WTC11 (cell line): ENCODE measurements at regions not wholly inside any gene's neighbourhood (a gene's known extent, or its start where the extent isn't known, plus 50 kb on each side); places are given as distances from the start of the nearest gene placed in this dataset.

Experiments
- ATAC-seq: fragments of 200-7000 bp; cut with Tn5 transposase; 2 replicates; pipeline ENCODE4 v1.10.0; 2021; ENCODE audit warnings: mild to moderate bottlenecking, moderate library complexity
- CTCF ChIA-PET: fragments of 300-600 bp; sonication (Branson Sonifier 250); formaldehyde crosslinking; loops from one replicate; lab custom pipeline; 2021; ENCODE audit warnings: antibody characterized with exemption; lab: Charles Lee
- POLR2A ChIA-PET: fragments of 350-600 bp; sonication (Branson Sonifier 250); formaldehyde crosslinking; loops from one replicate; lab custom pipeline; 2021; ENCODE audit warnings: antibody characterized with exemption; lab: Charles Lee
- DNase-seq: peaks from one replicate; pipeline ENCODE4 v3.0.0; 2021; ENCODE audit warnings: low spot score
- H3K27ac Mint-ChIP-seq: 2 replicates; pipeline ENCODE4 v1.8.0; 2021; ENCODE audit warnings: mixed read lengths
- H3K27me3 Mint-ChIP-seq: 2 replicates; pipeline ENCODE4 v1.8.0; 2021; ENCODE audit warnings: low read depth, mild to moderate bottlenecking, moderate library complexity, mixed read lengths
- H3K36me3 Mint-ChIP-seq: 2 replicates; pipeline ENCODE4 v1.8.0; 2021; ENCODE audit warnings: mixed read lengths
- H3K4me1 Mint-ChIP-seq: 2 replicates; pipeline ENCODE4 v1.8.0; 2022; ENCODE audit warnings: mixed read lengths
- H3K4me3 Mint-ChIP-seq: 2 replicates; pipeline ENCODE4 v1.8.0; 2021; ENCODE audit warnings: mild to moderate bottlenecking, moderate library complexity, mixed read lengths
- H3K9me3 Mint-ChIP-seq: 2 replicates; pipeline ENCODE4 v1.8.0; 2021; ENCODE audit warnings: mixed read lengths
- CBFB ChIP-seq: sonication (generic); formaldehyde crosslinking; IDR thresholded peaks from 2 replicates; pipeline ENCODE4 v1.8.1; 2022; ENCODE audit warnings: mild to moderate bottlenecking, low read depth, missing genetic modification reagents
- ETV6 ChIP-seq: sonication (generic); formaldehyde crosslinking; IDR thresholded peaks from 2 replicates; pipeline ENCODE4 v1.8.1; 2022; ENCODE audit warnings: mild to moderate bottlenecking, missing genetic modification reagents
- FOXK1 ChIP-seq: sonication (generic); formaldehyde crosslinking; IDR thresholded peaks from 2 replicates; pipeline ENCODE4 v1.8.0; 2022; ENCODE audit warnings: mild to moderate bottlenecking, moderate library complexity, missing genetic modification reagents
- GABPB1 ChIP-seq: sonication (generic); formaldehyde crosslinking; IDR thresholded peaks from 2 replicates; pipeline ENCODE4 v1.8.1; 2023; ENCODE audit warnings: mild to moderate bottlenecking, missing genetic modification reagents
- HMGA2 ChIP-seq: fragments of 250-450 bp; sonication (Bioruptor Pico); IDR thresholded peaks from 2 replicates; pipeline ENCODE4 v1.4.0; 2021; ENCODE audit warnings: mild to moderate bottlenecking, moderate library complexity
- JAZF1 ChIP-seq: fragments of 250-450 bp; sonication (Bioruptor Pico); IDR thresholded peaks from 2 replicates; pipeline ENCODE4 v1.9.0; 2021; ENCODE audit warnings: moderate library complexity, mild to moderate bottlenecking, inconsistent platforms
- KAT7 ChIP-seq: sonication (generic); formaldehyde crosslinking; IDR thresholded peaks from 2 replicates; pipeline ENCODE4 v1.8.1; 2023; ENCODE audit warnings: missing genetic modification reagents, mild to moderate bottlenecking, borderline replicate concordance
- NFYB ChIP-seq: sonication (generic); formaldehyde crosslinking; conservative IDR thresholded peaks from 2 replicates; pipeline ENCODE4 v1.8.0; 2022; ENCODE audit warnings: low read depth, missing genetic modification reagents
- NR1H2 ChIP-seq: sonication (generic); formaldehyde crosslinking; IDR thresholded peaks from 2 replicates; pipeline ENCODE4 v1.9.0; 2021; ENCODE audit warnings: mild to moderate bottlenecking, moderate library complexity, missing genetic modification reagents
- RELA ChIP-seq: sonication (generic); formaldehyde crosslinking; IDR thresholded peaks from 2 replicates; pipeline ENCODE4 v1.8.1; 2022; ENCODE audit warnings: missing genetic modification reagents, mild to moderate bottlenecking, borderline replicate concordance
- SMAD3 ChIP-seq: sonication (generic); formaldehyde crosslinking; IDR thresholded peaks from 2 replicates; pipeline ENCODE4 v1.8.0; 2022; ENCODE audit warnings: missing genetic modification reagents, mild to moderate bottlenecking, borderline replicate concordance
- SP1 ChIP-seq: sonication (generic); formaldehyde crosslinking; conservative IDR thresholded peaks from 2 replicates; pipeline ENCODE4 v1.8.1; 2022; ENCODE audit warnings: missing genetic modification reagents
- ZNF121 ChIP-seq: sonication (generic); formaldehyde crosslinking; IDR thresholded peaks from 2 replicates; pipeline ENCODE4 v1.8.0; 2023; ENCODE audit warnings: missing genetic modification reagents
- ZNF263 ChIP-seq: sonication (generic); formaldehyde crosslinking; IDR thresholded peaks from 2 replicates; pipeline ENCODE4 v1.8.1; 2022; ENCODE audit warnings: low read depth, mild to moderate bottlenecking, moderate library complexity, missing genetic modification reagents
- ZNF317 ChIP-seq: sonication (generic); formaldehyde crosslinking; IDR thresholded peaks from 2 replicates; pipeline ENCODE4 v1.8.1; 2023; ENCODE audit warnings: low read depth, mild to moderate bottlenecking, moderate library complexity, missing genetic modification reagents, borderline replicate concordance
- ZNF425 ChIP-seq: fragments of 250-450 bp; sonication (Bioruptor Pico); conservative IDR thresholded peaks from 2 replicates; pipeline ENCODE4 v1.9.0; 2021; ENCODE audit warnings: mild to moderate bottlenecking
- ZNF671 ChIP-seq: fragments of 250-450 bp; sonication (Bioruptor Pico); IDR thresholded peaks from 2 replicates; pipeline ENCODE4 v1.8.0; 2021; ENCODE audit warnings: mild to moderate bottlenecking
- TF ChIP-seq, protein P1 (sequence below): fragments of 250-450 bp; sonication (Bioruptor Pico); IDR thresholded peaks from 2 replicates; pipeline ENCODE4 v1.9.0; 2021; ENCODE audit warnings: mild to moderate bottlenecking
- TF ChIP-seq, protein P2 (sequence below): sonication (generic); formaldehyde crosslinking; IDR thresholded peaks from 2 replicates; pipeline ENCODE4 v1.8.1; 2022; ENCODE audit warnings: low read depth, missing genetic modification reagents, borderline replicate concordance
- TF ChIP-seq, protein P3 (sequence below): sonication (generic); formaldehyde crosslinking; IDR thresholded peaks from 2 replicates; pipeline ENCODE4 v1.8.1; 2022; ENCODE audit warnings: mild to moderate bottlenecking, moderate library complexity, missing genetic modification reagents
- TF ChIP-seq, protein P4 (sequence below): sonication (generic); formaldehyde crosslinking; conservative IDR thresholded peaks from 2 replicates; pipeline ENCODE4 v1.8.1; 2022; ENCODE audit warnings: mild to moderate bottlenecking, missing genetic modification reagents
- TF ChIP-seq, protein P5 (sequence below): sonication (generic); formaldehyde crosslinking; IDR thresholded peaks from 2 replicates; pipeline ENCODE4 v1.8.1; 2023; ENCODE audit warnings: mild to moderate bottlenecking, missing genetic modification reagents, borderline replicate concordance

DNA sequence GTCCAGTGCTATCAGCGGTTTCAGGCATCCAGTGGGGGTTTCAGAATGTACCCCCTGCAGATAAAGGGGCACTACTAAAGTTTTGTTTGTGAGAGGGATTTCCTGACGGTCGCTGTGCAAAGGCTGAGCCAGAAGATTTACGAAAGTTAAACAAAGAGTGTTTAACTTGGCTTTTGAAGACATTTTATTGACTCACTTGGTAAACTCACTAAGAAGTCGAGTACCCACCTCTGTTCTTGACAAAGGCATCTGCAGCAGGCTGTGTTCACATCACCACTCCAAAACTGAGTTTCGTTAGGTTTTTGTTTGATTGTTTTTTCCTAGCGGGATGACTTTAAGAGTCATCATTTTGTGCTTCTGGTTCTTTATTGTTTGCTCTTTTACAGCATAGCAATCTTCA is 143.9 kb upstream of the TBL1X start:
- H3K4me3 Mint-ChIP-seq: no peak overlapping the region
- peaks cover 22% of the 10 kb centered on the region for H3K4me1 Mint-ChIP-seq
- ChIA-PET POLR2A (no interaction called here), CTCF (no interaction called here)
- H3K27ac Mint-ChIP-seq: no peak overlapping the region
- no peak for TF ChIP-seq ZNF263 (CRISPR knock-in tag)
- no peak for TF ChIP-seq SP1 (CRISPR knock-in tag)
- no peak for TF ChIP-seq ZNF425 (CRISPR knock-in tag)
- TF ChIP-seq RELA (CRISPR knock-in tag): no peak
- no peak for TF ChIP-seq GABPB1 (CRISPR knock-in tag)
- no peak for TF ChIP-seq KAT7 (CRISPR knock-in tag)
- no peak for TF ChIP-seq ZNF121 (CRISPR knock-in tag)
- no peak for TF ChIP-seq NFYB
- ATAC-seq (no peak), DNase-seq (no peak)
- no peaks in the 10 kb centered on the region for H3K36me3 Mint-ChIP-seq
- H3K9me3 Mint-ChIP-seq: no peaks in the 10 kb centered on the region
- H3K27me3 Mint-ChIP-seq: no peaks in the 10 kb centered on the region

GRCh38 chrX:9324676-9325075 is 140.2 kb upstream of the TBL1X start:
- H3K4me3 Mint-ChIP-seq: no peak overlapping the region
- H3K36me3 Mint-ChIP-seq: no peaks in the 10 kb centered on the region
- POLR2A ChIA-PET: no interaction called here
- ATAC-seq (no peak), DNase-seq (no peak)
- H3K27me3 Mint-ChIP-seq: no peaks in the 10 kb centered on the region
- CTCF ChIA-PET: no interaction called here
- no peak overlapping the region for H3K27ac Mint-ChIP-seq
- 0 out of 2 replicates have a peak, but pooled peaks cover 4% of the 10 kb centered on the region for H3K9me3 Mint-ChIP-seq
- no peaks in the 10 kb centered on the region for H3K4me1 Mint-ChIP-seq
- no peak for TF ChIP-seq HMGA2 (CRISPR knock-in tag)

DNA sequence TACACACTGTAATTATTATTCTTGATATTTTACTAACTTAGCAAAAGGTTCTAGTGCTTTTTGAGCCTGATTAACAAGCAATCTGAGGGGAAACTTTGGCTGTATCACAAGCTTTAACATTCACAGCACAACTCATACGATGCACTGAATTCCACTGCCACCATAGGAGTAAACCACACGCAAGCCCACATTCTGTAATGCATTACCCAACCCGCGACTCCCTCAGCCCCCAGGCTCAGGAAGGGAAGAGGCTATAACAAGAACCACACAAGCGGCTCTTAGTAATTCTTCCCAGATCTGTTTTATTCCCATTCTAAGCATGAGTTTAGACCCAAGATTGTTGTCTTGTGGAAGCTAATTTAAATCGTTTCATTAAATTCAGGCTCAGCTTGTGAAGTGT is 138.5 kb upstream of the TBL1X start:
- no peak overlapping the region for H3K27ac Mint-ChIP-seq
- POLR2A ChIA-PET: no interaction called here
- TF ChIP-seq SMAD3: no peak
- TF ChIP-seq FOXK1 (CRISPR knock-in tag): no peak
- TF ChIP-seq, protein P1, sequence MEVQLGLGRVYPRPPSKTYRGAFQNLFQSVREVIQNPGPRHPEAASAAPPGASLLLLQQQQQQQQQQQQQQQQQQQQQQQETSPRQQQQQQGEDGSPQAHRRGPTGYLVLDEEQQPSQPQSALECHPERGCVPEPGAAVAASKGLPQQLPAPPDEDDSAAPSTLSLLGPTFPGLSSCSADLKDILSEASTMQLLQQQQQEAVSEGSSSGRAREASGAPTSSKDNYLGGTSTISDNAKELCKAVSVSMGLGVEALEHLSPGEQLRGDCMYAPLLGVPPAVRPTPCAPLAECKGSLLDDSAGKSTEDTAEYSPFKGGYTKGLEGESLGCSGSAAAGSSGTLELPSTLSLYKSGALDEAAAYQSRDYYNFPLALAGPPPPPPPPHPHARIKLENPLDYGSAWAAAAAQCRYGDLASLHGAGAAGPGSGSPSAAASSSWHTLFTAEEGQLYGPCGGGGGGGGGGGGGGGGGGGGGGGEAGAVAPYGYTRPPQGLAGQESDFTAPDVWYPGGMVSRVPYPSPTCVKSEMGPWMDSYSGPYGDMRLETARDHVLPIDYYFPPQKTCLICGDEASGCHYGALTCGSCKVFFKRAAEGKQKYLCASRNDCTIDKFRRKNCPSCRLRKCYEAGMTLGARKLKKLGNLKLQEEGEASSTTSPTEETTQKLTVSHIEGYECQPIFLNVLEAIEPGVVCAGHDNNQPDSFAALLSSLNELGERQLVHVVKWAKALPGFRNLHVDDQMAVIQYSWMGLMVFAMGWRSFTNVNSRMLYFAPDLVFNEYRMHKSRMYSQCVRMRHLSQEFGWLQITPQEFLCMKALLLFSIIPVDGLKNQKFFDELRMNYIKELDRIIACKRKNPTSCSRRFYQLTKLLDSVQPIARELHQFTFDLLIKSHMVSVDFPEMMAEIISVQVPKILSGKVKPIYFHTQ (CRISPR knock-in tag): no peak
- no peak for TF ChIP-seq RELA (CRISPR knock-in tag)
- TF ChIP-seq, protein P2, sequence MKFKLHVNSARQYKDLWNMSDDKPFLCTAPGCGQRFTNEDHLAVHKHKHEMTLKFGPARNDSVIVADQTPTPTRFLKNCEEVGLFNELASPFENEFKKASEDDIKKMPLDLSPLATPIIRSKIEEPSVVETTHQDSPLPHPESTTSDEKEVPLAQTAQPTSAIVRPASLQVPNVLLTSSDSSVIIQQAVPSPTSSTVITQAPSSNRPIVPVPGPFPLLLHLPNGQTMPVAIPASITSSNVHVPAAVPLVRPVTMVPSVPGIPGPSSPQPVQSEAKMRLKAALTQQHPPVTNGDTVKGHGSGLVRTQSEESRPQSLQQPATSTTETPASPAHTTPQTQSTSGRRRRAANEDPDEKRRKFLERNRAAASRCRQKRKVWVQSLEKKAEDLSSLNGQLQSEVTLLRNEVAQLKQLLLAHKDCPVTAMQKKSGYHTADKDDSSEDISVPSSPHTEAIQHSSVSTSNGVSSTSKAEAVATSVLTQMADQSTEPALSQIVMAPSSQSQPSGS (CRISPR knock-in tag): no peak
- TF ChIP-seq ZNF121 (CRISPR knock-in tag): no peak
- TF ChIP-seq, protein P3, sequence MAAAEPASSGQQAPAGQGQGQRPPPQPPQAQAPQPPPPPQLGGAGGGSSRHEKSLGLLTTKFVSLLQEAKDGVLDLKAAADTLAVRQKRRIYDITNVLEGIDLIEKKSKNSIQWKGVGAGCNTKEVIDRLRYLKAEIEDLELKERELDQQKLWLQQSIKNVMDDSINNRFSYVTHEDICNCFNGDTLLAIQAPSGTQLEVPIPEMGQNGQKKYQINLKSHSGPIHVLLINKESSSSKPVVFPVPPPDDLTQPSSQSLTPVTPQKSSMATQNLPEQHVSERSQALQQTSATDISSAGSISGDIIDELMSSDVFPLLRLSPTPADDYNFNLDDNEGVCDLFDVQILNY: no peak
- no peak for TF ChIP-seq CBFB (CRISPR knock-in tag)
- TF ChIP-seq NR1H2 (CRISPR knock-in tag): no peak
- TF ChIP-seq HMGA2 (CRISPR knock-in tag): no peak
- no peak for TF ChIP-seq ZNF671
- TF ChIP-seq, protein P4, sequence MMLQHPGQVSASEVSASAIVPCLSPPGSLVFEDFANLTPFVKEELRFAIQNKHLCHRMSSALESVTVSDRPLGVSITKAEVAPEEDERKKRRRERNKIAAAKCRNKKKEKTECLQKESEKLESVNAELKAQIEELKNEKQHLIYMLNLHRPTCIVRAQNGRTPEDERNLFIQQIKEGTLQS: no peak
- TF ChIP-seq, protein P5, sequence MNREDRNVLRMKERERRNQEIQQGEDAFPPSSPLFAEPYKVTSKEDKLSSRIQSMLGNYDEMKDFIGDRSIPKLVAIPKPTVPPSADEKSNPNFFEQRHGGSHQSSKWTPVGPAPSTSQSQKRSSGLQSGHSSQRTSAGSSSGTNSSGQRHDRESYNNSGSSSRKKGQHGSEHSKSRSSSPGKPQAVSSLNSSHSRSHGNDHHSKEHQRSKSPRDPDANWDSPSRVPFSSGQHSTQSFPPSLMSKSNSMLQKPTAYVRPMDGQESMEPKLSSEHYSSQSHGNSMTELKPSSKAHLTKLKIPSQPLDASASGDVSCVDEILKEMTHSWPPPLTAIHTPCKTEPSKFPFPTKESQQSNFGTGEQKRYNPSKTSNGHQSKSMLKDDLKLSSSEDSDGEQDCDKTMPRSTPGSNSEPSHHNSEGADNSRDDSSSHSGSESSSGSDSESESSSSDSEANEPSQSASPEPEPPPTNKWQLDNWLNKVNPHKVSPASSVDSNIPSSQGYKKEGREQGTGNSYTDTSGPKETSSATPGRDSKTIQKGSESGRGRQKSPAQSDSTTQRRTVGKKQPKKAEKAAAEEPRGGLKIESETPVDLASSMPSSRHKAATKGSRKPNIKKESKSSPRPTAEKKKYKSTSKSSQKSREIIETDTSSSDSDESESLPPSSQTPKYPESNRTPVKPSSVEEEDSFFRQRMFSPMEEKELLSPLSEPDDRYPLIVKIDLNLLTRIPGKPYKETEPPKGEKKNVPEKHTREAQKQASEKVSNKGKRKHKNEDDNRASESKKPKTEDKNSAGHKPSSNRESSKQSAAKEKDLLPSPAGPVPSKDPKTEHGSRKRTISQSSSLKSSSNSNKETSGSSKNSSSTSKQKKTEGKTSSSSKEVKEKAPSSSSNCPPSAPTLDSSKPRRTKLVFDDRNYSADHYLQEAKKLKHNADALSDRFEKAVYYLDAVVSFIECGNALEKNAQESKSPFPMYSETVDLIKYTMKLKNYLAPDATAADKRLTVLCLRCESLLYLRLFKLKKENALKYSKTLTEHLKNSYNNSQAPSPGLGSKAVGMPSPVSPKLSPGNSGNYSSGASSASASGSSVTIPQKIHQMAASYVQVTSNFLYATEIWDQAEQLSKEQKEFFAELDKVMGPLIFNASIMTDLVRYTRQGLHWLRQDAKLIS (CRISPR knock-in tag): no peak
- TF ChIP-seq JAZF1 (CRISPR knock-in tag): no peak
- TF ChIP-seq ZNF317: no peak
- TF ChIP-seq ETV6 (CRISPR knock-in tag): no peak

More for the DNA sequence above, 138.5 kb upstream of the TBL1X start:
- Mint-ChIP-seq H3K27me3 (no peaks in the 10 kb centered on the region), H3K4me1 (no peaks in the 10 kb centered on the region), H3K4me3 (no peak overlapping the region), H3K36me3 (no peaks in the 10 kb centered on the region), H3K9me3 (0 out of 2 replicates have a peak, but pooled peaks cover 4% of the 10 kb centered on the region)
- CTCF ChIA-PET: interaction anchor here (1.9 kb wide), 1 partner anchor 13 kb away, joined by 5 read pairs; no protein-coding TSS in a partner anchor
- no peak for DNase-seq
- no peak for ATAC-seq
